KMS-11 (cell line): ENCODE measurements at regions not wholly inside any gene's neighbourhood (a gene's known extent, or its start where the extent isn't known, plus 50 kb on each side); places are given as distances from the start of the nearest gene placed in this dataset.

Source experiments
- H2AFZ ChIP-seq: fragments of 200-600 bp; sonication (generic); 2 replicates; pipeline ENCODE4 v1.6.1; 2016; ENCODE audit warnings: antibody characterized with exemption, mixed run types, low read depth
- H3K27ac ChIP-seq: fragments of 200-600 bp; sonication (generic); 2 replicates; pipeline ENCODE4 v1.6.1; 2016; ENCODE audit warnings: mild to moderate bottlenecking, mixed run types
- H3K27me3 ChIP-seq: fragments of 200-600 bp; sonication (generic); 2 replicates; pipeline ENCODE4 v1.6.1; 2017; ENCODE audit warnings: mild to moderate bottlenecking, low read depth, mixed run types, moderate library complexity; ENCODE audit not compliant: insufficient read depth
- H3K36me3 ChIP-seq: fragments of 200-600 bp; sonication (generic); 2 replicates; pipeline ENCODE4 v1.6.1; 2017; ENCODE audit warnings: mild to moderate bottlenecking, mixed run types; ENCODE audit not compliant: insufficient read depth
- H3K4me1 ChIP-seq: fragments of 200-600 bp; sonication (generic); 2 replicates; pipeline ENCODE4 v1.6.1; 2016; ENCODE audit warnings: mild to moderate bottlenecking, low read depth, mixed run types; ENCODE audit not compliant: poor library complexity, severe bottlenecking
- H3K4me2 ChIP-seq: fragments of 200-600 bp; sonication (generic); 2 replicates; pipeline ENCODE4 v1.7.0; 2016; ENCODE audit warnings: mild to moderate bottlenecking, mixed run types
- H3K4me3 ChIP-seq: fragments of 200-600 bp; sonication (generic); IDR thresholded peaks from 2 replicates; pipeline ENCODE4 v1.6.1; 2017; ENCODE audit warnings: low read depth, low read length, mixed read lengths; ENCODE audit not compliant: insufficient read depth
- H3K79me2 ChIP-seq: fragments of 200-600 bp; sonication (generic); 2 replicates; pipeline ENCODE4 v1.6.1; 2016; ENCODE audit warnings: low read depth, mixed run types; ENCODE audit not compliant: insufficient read depth
- H3K9ac ChIP-seq: fragments of 200-600 bp; sonication (generic); 2 replicates; pipeline ENCODE4 v1.6.1; 2016; ENCODE audit warnings: mild to moderate bottlenecking, mixed run types
- H4K20me1 ChIP-seq: fragments of 200-600 bp; sonication (generic); 2 replicates; pipeline ENCODE4 v1.6.1; 2016; ENCODE audit warnings: mild to moderate bottlenecking, mixed run types; ENCODE audit not compliant: insufficient read depth
- TF ChIP-seq, protein P1 (sequence below): fragments of 200-600 bp; sonication (generic); conservative IDR thresholded peaks from 2 replicates; pipeline ENCODE4 v1.6.1; 2017; ENCODE audit warnings: low read depth, mild to moderate bottlenecking, antibody characterized with exemption, low read length, moderate library complexity, mixed read lengths

DNA sequence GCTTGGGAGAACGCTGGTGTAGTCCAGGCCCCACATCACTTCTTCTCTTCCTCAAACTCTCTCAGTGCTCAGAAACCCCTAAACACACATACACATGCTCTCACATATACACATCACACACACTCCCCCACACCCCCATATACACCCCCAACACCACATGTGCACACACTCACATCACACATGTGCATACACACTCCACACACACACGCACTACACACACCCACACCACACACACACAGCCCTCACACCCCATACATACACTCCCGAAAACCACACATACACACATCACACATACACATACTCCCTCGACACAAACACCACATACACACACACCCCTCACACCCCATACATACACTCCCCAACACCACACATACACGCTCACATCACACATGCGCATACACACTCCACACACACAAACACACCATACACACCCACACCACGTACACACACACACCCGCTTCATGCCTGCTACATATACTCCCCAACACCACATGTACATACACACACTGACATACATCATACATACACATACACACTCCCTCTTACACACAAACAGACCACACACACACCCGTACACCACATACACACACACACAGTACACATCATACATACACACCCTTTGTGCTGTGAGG, 110.3 kb upstream of the TMEM170B start:
- H3K4me3 ChIP-seq, result no peak overlapping the region
- TF ChIP-seq, protein P1, sequence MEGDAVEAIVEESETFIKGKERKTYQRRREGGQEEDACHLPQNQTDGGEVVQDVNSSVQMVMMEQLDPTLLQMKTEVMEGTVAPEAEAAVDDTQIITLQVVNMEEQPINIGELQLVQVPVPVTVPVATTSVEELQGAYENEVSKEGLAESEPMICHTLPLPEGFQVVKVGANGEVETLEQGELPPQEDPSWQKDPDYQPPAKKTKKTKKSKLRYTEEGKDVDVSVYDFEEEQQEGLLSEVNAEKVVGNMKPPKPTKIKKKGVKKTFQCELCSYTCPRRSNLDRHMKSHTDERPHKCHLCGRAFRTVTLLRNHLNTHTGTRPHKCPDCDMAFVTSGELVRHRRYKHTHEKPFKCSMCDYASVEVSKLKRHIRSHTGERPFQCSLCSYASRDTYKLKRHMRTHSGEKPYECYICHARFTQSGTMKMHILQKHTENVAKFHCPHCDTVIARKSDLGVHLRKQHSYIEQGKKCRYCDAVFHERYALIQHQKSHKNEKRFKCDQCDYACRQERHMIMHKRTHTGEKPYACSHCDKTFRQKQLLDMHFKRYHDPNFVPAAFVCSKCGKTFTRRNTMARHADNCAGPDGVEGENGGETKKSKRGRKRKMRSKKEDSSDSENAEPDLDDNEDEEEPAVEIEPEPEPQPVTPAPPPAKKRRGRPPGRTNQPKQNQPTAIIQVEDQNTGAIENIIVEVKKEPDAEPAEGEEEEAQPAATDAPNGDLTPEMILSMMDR, result no peak
- no peak overlapping the region for H2AFZ ChIP-seq
- no peaks in the 10 kb centered on the region for H3K27me3 ChIP-seq
- H3K27ac ChIP-seq, result no peak overlapping the region
- no peaks in the 10 kb centered on the region for H3K79me2 ChIP-seq
- no peak overlapping the region for H3K4me2 ChIP-seq
- H4K20me1 ChIP-seq, result no peaks in the 10 kb centered on the region
- peaks cover 28% of the 10 kb centered on the region for H3K4me1 ChIP-seq
- no peaks in the 10 kb centered on the region for H3K36me3 ChIP-seq
- no peak overlapping the region for H3K9ac ChIP-seq

- no peak overlapping the region for H3K4me3 ChIP-seq
- H3K4me1 ChIP-seq, result peaks cover 28% of the 10 kb centered on the region
- no peaks in the 10 kb centered on the region for H3K27me3 ChIP-seq
- H3K36me3 ChIP-seq, result no peaks in the 10 kb centered on the region
- H2AFZ ChIP-seq, result no peak overlapping the region
- no peak overlapping the region for H3K9ac ChIP-seq
- H3K4me2 ChIP-seq, result no peak overlapping the region
- TF ChIP-seq, protein P1, result no peak
- H3K27ac ChIP-seq, result no peak overlapping the region
- H4K20me1 ChIP-seq, result no peaks in the 10 kb centered on the region
- H3K79me2 ChIP-seq, result no peaks in the 10 kb centered on the region
Observed at GRCh38 chr6:11426571-11426970, 111.0 kb upstream of the TMEM170B start.

DNA sequence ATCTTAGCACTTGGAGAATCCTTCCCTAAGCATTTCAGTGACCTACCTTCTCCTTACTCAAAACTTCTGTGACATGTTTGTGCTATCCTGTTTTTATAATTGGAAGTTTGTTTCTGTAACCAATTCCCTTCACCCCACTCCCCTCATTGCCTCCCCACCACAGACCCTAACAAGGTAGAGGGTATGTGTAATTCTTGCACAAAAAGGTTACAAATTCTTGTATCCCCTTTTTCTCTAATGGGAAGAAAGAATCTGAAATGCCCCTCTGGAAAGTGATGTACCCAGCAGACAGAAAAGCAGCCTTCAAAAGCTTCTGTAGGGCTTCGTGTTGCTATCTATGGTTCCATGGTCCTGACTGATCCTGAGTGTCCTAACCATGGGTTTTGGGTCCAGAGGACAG, 111.7 kb upstream of the TMEM170B start:
- Histone ChIP-seq H3K27ac (no peak overlapping the region), H2AFZ (no peak overlapping the region), H3K4me1 (peaks cover 28% of the 10 kb centered on the region), H4K20me1 (no peaks in the 10 kb centered on the region), H3K79me2 (no peaks in the 10 kb centered on the region), H3K36me3 (no peaks in the 10 kb centered on the region), H3K4me3 (no peak overlapping the region), H3K4me2 (no peak overlapping the region), H3K9ac (no peak overlapping the region), H3K27me3 (no peaks in the 10 kb centered on the region)
- TF ChIP-seq, protein P1, result no peak

DNA sequence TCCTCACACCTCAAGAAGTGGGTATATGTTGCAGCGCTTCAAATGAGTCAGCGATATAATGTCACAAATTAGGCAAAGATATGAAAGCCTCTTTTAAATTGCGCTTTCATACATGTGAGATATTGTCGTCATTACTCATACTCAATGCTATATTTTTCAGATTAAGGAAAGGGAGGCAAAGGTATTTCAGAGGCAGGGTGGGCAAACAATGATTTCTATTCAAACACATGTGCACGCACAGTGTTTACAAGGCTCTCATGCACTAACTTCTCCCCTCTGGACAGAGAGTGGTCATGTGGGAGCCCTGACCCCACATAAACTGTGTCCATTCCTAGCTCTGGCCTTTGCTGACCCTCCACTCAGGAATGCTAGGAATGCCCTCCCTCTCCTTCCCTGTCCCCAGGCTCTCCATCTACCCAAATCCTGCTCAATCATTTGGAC, 112.1 kb upstream of the TMEM170B start:
- Histone ChIP-seq H3K79me2 (no peaks in the 10 kb centered on the region), H2AFZ (no peak overlapping the region), H3K4me3 (no peak overlapping the region)

More for the DNA sequence above, 112.1 kb upstream of the TMEM170B start:
- Histone ChIP-seq H3K27ac (no peak overlapping the region), H3K4me2 (no peak overlapping the region), H4K20me1 (no peaks in the 10 kb centered on the region), H3K4me1 (peaks cover 28% of the 10 kb centered on the region), H3K9ac (no peak overlapping the region), H3K27me3 (no peaks in the 10 kb centered on the region), H3K36me3 (no peaks in the 10 kb centered on the region)
- TF ChIP-seq, protein P1, result no peak
